ENCODE measurements at regions not wholly inside any gene's neighbourhood (a gene's known extent, or its start where the extent isn't known, plus 50 kb on each side); places are given as distances from the start of the nearest gene placed in this dataset.

- no peaks in the 10 kb centered on the region for H3K79me2 ChIP-seq (ENCODE audit: insufficient read depth, low read length)
- H3K36me3 ChIP-seq (ENCODE audit: insufficient read depth, low read length), result no peaks in the 10 kb centered on the region
- H3K9ac ChIP-seq (ENCODE audit: low read depth, low read length), result no peak overlapping the region
- H3K27me3 ChIP-seq (ENCODE audit: insufficient read depth, low read length, poor library complexity), result no peaks in the 10 kb centered on the region
- H3K27ac ChIP-seq (ENCODE audit: low read length), result no peak overlapping the region
- no peak overlapping the region for H2AFZ ChIP-seq (ENCODE audit: low read depth, low read length)
- H4K20me1 ChIP-seq (ENCODE audit: insufficient read depth, low read length), result no peaks in the 10 kb centered on the region
- no peak for ATAC-seq (ENCODE audit: insufficient read depth, low read depth)
- H3K4me3 ChIP-seq (ENCODE audit: low read depth in 1 of 2, low read length in 2 of 2), result no peak overlapping the region
- no peak overlapping the region for H3K4me2 ChIP-seq (ENCODE audit: insufficient read depth, low read length)
- TF ChIP-seq EZH2 (IDR thresholded peaks at IDR 0.05; ENCODE audit: borderline replicate concordance, low read depth, low read length, severe bottlenecking) (no peak), CTCF (IDR thresholded peaks at IDR 0.05; ENCODE audit: borderline replicate concordance, extremely low read depth, low read length, poor library complexity, severe bottlenecking) (no peak)
- H3K4me1 ChIP-seq (ENCODE audit: insufficient read depth, low read length), result no peaks in the 10 kb centered on the region
- no peaks in the 10 kb centered on the region for H3K9me3 ChIP-seq (ENCODE audit: insufficient read depth, low read length, severe bottlenecking)
- DNase-seq, result no peak
These were observed 92.7 kb upstream of the IL15 start for GRCh38 chr4:141543706-141544105.

GRCh38 chr4:141548791-141549190 is 87.6 kb upstream of the IL15 start:
- no peaks in the 10 kb centered on the region for H4K20me1 ChIP-seq (ENCODE audit: insufficient read depth, low read length)
- no peaks in the 10 kb centered on the region for H3K4me1 ChIP-seq (ENCODE audit: insufficient read depth, low read length)
- no peak overlapping the region for H3K27ac ChIP-seq (ENCODE audit: low read length)
- DNase-seq, result no peak
- H3K36me3 ChIP-seq (ENCODE audit: insufficient read depth, low read length), result no peaks in the 10 kb centered on the region
- no peaks in the 10 kb centered on the region for H3K9me3 ChIP-seq (ENCODE audit: insufficient read depth, low read length, severe bottlenecking)
- no peak for TF ChIP-seq EZH2 (IDR thresholded peaks at IDR 0.05; ENCODE audit: borderline replicate concordance, low read depth, low read length, severe bottlenecking)
- no peak for TF ChIP-seq CTCF (IDR thresholded peaks at IDR 0.05; ENCODE audit: borderline replicate concordance, extremely low read depth, low read length, poor library complexity, severe bottlenecking)
- H3K27me3 ChIP-seq (ENCODE audit: insufficient read depth, low read length, poor library complexity), result no peaks in the 10 kb centered on the region
- H3K79me2 ChIP-seq (ENCODE audit: insufficient read depth, low read length), result no peaks in the 10 kb centered on the region
- H3K4me3 ChIP-seq (ENCODE audit: low read depth in 1 of 2, low read length in 2 of 2), result no peak overlapping the region
- no peak overlapping the region for H2AFZ ChIP-seq (ENCODE audit: low read depth, low read length)
- no peak for ATAC-seq (ENCODE audit: insufficient read depth, low read depth)
- H3K4me2 ChIP-seq (ENCODE audit: insufficient read depth, low read length), result no peak overlapping the region
- no peak overlapping the region for H3K9ac ChIP-seq (ENCODE audit: low read depth, low read length)

GRCh38 chr4:141560056-141560455 is 76.3 kb upstream of the IL15 start:
- DNase-seq, result no peak
- Histone ChIP-seq H3K36me3 (ENCODE audit: insufficient read depth, low read length) (no peaks in the 10 kb centered on the region), H3K4me2 (ENCODE audit: insufficient read depth, low read length) (no peak overlapping the region), H2AFZ (ENCODE audit: low read depth, low read length) (no peak overlapping the region), H4K20me1 (ENCODE audit: insufficient read depth, low read length) (no peaks in the 10 kb centered on the region), H3K4me3 (ENCODE audit: low read depth in 1 of 2, low read length in 2 of 2) (no peak overlapping the region), H3K27ac (ENCODE audit: low read length) (no peak overlapping the region), H3K4me1 (ENCODE audit: insufficient read depth, low read length) (no peaks in the 10 kb centered on the region), H3K79me2 (ENCODE audit: insufficient read depth, low read length) (no peaks in the 10 kb centered on the region), H3K9ac (ENCODE audit: low read depth, low read length) (no peak overlapping the region), H3K9me3 (ENCODE audit: insufficient read depth, low read length, severe bottlenecking) (no peaks in the 10 kb centered on the region), H3K27me3 (ENCODE audit: insufficient read depth, low read length, poor library complexity) (no peaks in the 10 kb centered on the region)
- no peak for TF ChIP-seq EZH2 (IDR thresholded peaks at IDR 0.05; ENCODE audit: borderline replicate concordance, low read depth, low read length, severe bottlenecking)
- no peak for TF ChIP-seq CTCF (IDR thresholded peaks at IDR 0.05; ENCODE audit: borderline replicate concordance, extremely low read depth, low read length, poor library complexity, severe bottlenecking)
- ATAC-seq (ENCODE audit: insufficient read depth, low read depth), result no peak

GRCh38 chr4:141562649-141563048 is 73.7 kb upstream of the IL15 start:
- no peak for ATAC-seq (ENCODE audit: insufficient read depth, low read depth)
- H4K20me1 ChIP-seq (ENCODE audit: insufficient read depth, low read length), result no peaks in the 10 kb centered on the region
- H2AFZ ChIP-seq (ENCODE audit: low read depth, low read length), result no peak overlapping the region
- no peaks in the 10 kb centered on the region for H3K9me3 ChIP-seq (ENCODE audit: insufficient read depth, low read length, severe bottlenecking)
- no peak overlapping the region for H3K9ac ChIP-seq (ENCODE audit: low read depth, low read length)
- no peaks in the 10 kb centered on the region for H3K27me3 ChIP-seq (ENCODE audit: insufficient read depth, low read length, poor library complexity)
- H3K4me1 ChIP-seq (ENCODE audit: insufficient read depth, low read length), result no peaks in the 10 kb centered on the region
- H3K79me2 ChIP-seq (ENCODE audit: insufficient read depth, low read length), result no peaks in the 10 kb centered on the region
- no peak for TF ChIP-seq CTCF (IDR thresholded peaks at IDR 0.05; ENCODE audit: borderline replicate concordance, extremely low read depth, low read length, poor library complexity, severe bottlenecking)
- TF ChIP-seq EZH2 (IDR thresholded peaks at IDR 0.05; ENCODE audit: borderline replicate concordance, low read depth, low read length, severe bottlenecking), result no peak
- H3K36me3 ChIP-seq (ENCODE audit: insufficient read depth, low read length), result no peaks in the 10 kb centered on the region
- no peak overlapping the region for H3K27ac ChIP-seq (ENCODE audit: low read length)
- no peak overlapping the region for H3K4me2 ChIP-seq (ENCODE audit: insufficient read depth, low read length)
- no peak for DNase-seq
- H3K4me3 ChIP-seq (ENCODE audit: low read depth in 1 of 2, low read length in 2 of 2), result no peak overlapping the region

Measured in DND-41 (cell line).